GM04503 (cell line): ENCODE measurements at regions not wholly inside any gene's neighbourhood (a gene's known extent, or its start where the extent isn't known, plus 50 kb on each side); places are given as distances from the start of the nearest gene placed in this dataset.
"Not testable (repeated sequence)": the region's sequence is repeated elsewhere in the genome, so short reads cannot be mapped to it uniquely, and the experiment has no call there.

ENCODE experiments used
- DNase-seq: peaks from one replicate; pipeline ENCODE4 v3.0.0-alpha.2; 2012; ENCODE audit warnings: low read depth

GRCh38 chr1:198977909-198978308 lies 339.1 kb downstream of the PTPRC start:
- DNase-seq = no peak

- no peak for DNase-seq
Measured at GRCh38 chr1:198978523-198978922, 339.7 kb downstream of the PTPRC start.

GRCh38 chr1:198986036-198986435 lies 347.2 kb downstream of the PTPRC start:
- no peak for DNase-seq

- no peak for DNase-seq
Measured at GRCh38 chr1:198986442-198986841, 347.6 kb downstream of the PTPRC start.

- DNase-seq = no peak
Measured at GRCh38 chr1:199002661-199003060, 363.8 kb downstream of the PTPRC start.

GRCh38 chr1:199007423-199007822 lies 368.6 kb downstream of the PTPRC start:
- DNase-seq = no peak

GRCh38 chr1:199009447-199009846 lies 370.6 kb downstream of the PTPRC start:
- no peak for DNase-seq

- DNase-seq = no peak
Measured at GRCh38 chr1:199010492-199010891, 371.7 kb downstream of the PTPRC start.

GRCh38 chr1:199010933-199011332 lies 372.1 kb downstream of the PTPRC start:
- no peak for DNase-seq

GRCh38 chr1:199015799-199016198 lies 377.0 kb downstream of the PTPRC start:
- DNase-seq = no peak

- no peak for DNase-seq
Measured at GRCh38 chr1:199018471-199019135, 379.8 kb downstream of the PTPRC start.

- DNase-seq = no peak
Measured at GRCh38 chr1:199020051-199020450, 381.2 kb downstream of the PTPRC start.

GRCh38 chr1:199020904-199021303 lies 382.1 kb downstream of the PTPRC start:
- DNase-seq = no peak

GRCh38 chr1:199029401-199029800 lies 390.6 kb downstream of the PTPRC start:
- no peak for DNase-seq

GRCh38 chr1:199029855-199030254 lies 391.0 kb downstream of the PTPRC start:
- no peak for DNase-seq

GRCh38 chr1:199030541-199030940 lies 391.7 kb downstream of the PTPRC start:
- not testable (repeated sequence) for DNase-seq

- DNase-seq = not testable (repeated sequence)
Measured at GRCh38 chr1:199031170-199031569, 392.3 kb downstream of the PTPRC start.

- DNase-seq = not testable (repeated sequence)
Measured at GRCh38 chr1:199032479-199032878, 393.6 kb downstream of the PTPRC start.

- no peak for DNase-seq
Measured at GRCh38 chr1:199033661-199034060, 394.8 kb downstream of the PTPRC start.

GRCh38 chr1:199038156-199038555 lies 399.3 kb downstream of the PTPRC start:
- DNase-seq = no peak

GRCh38 chr1:199040076-199040905 lies 401.5 kb downstream of the PTPRC start:
- no peak for DNase-seq

- DNase-seq = no peak
Measured at GRCh38 chr1:199041173-199041914, 402.5 kb downstream of the PTPRC start.

GRCh38 chr1:199042193-199042592 lies 403.4 kb downstream of the PTPRC start:
- no peak for DNase-seq
